Mucosa of descending colon (tissue), 3 donors: ENCODE measurements at regions not wholly inside any gene's neighbourhood (a gene's known extent, or its start where the extent isn't known, plus 50 kb on each side); places are given as distances from the start of the nearest gene placed in this dataset.
"Not testable (repeated sequence)": the region's sequence is repeated elsewhere in the genome, so short reads cannot be mapped to it uniquely, and the experiment has no call there.

Experiments
- ATAC-seq: fragments of 200-7000 bp; cut with Tn5 transposase; one replicate; pipeline ENCODE4 v1.9.1; 2020; ENCODE audit warnings: mild to moderate bottlenecking, moderate library complexity
- DNase-seq, 3 donors: peaks; one replicate each; pipeline ENCODE4 v3.0.0-alpha.2; 2020
- H3K36me3 ChIP-seq: fragments of 200-600 bp; one replicate; pipeline ENCODE4 v1.8.0; 2021; ENCODE audit warnings: low read depth, mild to moderate bottlenecking
- H3K4me1 ChIP-seq: fragments of 200-600 bp; one replicate; pipeline ENCODE4 v1.8.0; 2021; ENCODE audit warnings: low read depth, mild to moderate bottlenecking
- H3K4me3 ChIP-seq: fragments of 200-600 bp; one replicate; pipeline ENCODE4 v1.8.0; 2021; ENCODE audit warnings: mild to moderate bottlenecking
- H3K9me3 ChIP-seq: fragments of 200-600 bp; one replicate; pipeline ENCODE4 v1.8.0; 2021; ENCODE audit warnings: mild to moderate bottlenecking
- intact Hi-C, 2 donors: fragments of 100-400 bp; cut with DNase I in 1 of 2; cut with micrococcal nuclease in 1 of 2; formaldehyde crosslinking; loops; one replicate each; pipeline versions ENCODE4 v1.11.0 to v1.11.1; 2022; cut with DNase I, micrococcal nuclease
- TF ChIP-seq, protein P1 (sequence below): fragments of 200-600 bp; IDR thresholded peaks from one replicate; pipeline ENCODE4 v1.8.0; 2022; ENCODE audit warnings: antibody characterized with exemption, mild to moderate bottlenecking
- donor health status: DM: no; HTN: no; CAD: no; lungs with moderate emphysema.
- donor health status: DM: no; HTN: no; CAD: no.
- donor health status: DM: no; HTN: yes; CAD: no.

DNA sequence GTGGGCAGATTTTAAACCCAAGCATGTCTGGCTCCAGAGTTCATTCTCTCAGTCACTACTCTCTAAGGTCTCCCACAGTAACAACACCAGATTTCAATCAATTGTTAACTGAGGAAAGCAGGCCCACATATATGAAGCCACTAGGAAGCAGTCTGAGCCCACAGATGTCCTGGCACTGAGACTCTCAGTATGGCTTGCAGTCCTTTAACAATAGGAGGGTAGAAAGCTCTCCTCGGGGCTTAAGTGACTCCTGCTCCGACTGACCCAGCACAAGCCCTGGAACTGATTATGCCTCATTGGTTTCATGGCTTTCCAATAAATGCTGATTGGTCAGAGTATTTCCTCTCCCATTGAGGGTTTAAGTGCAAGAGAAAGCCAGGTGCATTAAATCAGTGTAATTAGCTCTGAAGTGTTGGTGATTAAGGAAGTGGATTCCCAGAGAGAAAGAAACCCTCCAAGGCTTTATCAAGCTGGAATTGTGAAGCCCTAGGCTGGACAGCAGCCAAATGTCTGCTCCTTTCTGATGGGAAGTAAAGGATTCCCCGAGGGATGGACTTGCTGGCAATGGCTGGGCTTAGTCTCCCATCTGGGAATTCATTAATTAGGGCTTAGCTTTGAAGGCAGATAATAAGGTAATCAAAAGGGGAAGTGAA lies 76.6 kb upstream of the PROKR2 start:
- intact Hi-C loops = no loop called here
- no peak overlapping the region for H3K4me3 ChIP-seq
- H3K9me3 ChIP-seq = no peaks in the 10 kb centered on the region
- TF ChIP-seq, protein P1, sequence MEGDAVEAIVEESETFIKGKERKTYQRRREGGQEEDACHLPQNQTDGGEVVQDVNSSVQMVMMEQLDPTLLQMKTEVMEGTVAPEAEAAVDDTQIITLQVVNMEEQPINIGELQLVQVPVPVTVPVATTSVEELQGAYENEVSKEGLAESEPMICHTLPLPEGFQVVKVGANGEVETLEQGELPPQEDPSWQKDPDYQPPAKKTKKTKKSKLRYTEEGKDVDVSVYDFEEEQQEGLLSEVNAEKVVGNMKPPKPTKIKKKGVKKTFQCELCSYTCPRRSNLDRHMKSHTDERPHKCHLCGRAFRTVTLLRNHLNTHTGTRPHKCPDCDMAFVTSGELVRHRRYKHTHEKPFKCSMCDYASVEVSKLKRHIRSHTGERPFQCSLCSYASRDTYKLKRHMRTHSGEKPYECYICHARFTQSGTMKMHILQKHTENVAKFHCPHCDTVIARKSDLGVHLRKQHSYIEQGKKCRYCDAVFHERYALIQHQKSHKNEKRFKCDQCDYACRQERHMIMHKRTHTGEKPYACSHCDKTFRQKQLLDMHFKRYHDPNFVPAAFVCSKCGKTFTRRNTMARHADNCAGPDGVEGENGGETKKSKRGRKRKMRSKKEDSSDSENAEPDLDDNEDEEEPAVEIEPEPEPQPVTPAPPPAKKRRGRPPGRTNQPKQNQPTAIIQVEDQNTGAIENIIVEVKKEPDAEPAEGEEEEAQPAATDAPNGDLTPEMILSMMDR = no peak
- DNase-seq (no peak), ATAC-seq (no peak)
- no peaks in the 10 kb centered on the region for H3K36me3 ChIP-seq
- H3K4me1 ChIP-seq = no peaks in the 10 kb centered on the region

DNA sequence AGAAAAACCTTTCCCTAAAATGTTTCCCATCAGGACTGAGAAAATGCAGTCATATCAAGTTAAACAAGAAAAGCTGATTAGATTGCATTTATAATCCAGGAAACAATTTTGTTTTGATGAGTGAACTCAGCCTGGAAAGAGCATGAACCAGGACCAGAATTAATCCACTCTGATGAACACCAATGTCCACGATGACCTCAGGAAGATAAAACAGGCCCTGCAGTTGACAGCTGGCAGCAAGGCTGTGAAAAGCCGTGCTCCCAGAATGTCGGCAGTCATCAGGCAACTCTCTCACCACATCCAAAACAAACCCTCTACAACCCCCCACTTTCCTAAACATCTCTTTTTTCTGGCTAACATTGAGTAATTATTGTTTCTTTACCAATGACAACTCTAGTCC lies 74.0 kb upstream of the PROKR2 start:
- Histone ChIP-seq H3K36me3 (no peaks in the 10 kb centered on the region), H3K9me3 (no peaks in the 10 kb centered on the region), H3K4me1 (no peaks in the 10 kb centered on the region), H3K4me3 (no peak overlapping the region)
- TF ChIP-seq, protein P1 = no peak
- no peak for DNase-seq
- intact Hi-C loops = no loop called here
- no peak for ATAC-seq

DNA sequence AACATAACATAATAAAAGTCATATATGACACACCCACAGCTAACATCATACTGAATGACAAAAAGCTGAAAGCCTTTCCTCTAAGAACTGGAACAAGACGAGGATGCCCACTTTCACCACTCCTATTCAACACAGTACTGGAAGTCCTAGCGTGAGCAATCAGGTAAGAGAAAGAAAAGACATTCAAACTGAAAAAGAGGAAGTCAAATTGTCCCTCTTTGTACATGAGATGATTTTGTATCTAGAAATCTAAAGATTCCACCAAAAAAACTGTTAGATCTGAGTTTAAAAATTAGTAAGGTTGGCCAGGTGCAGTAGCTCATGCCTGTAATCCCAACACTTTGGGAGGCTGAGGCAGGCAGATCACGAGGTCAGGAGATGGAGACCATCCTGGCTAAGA lies 70.1 kb upstream of the PROKR2 start:
- H3K4me1 ChIP-seq, H3K4me3 ChIP-seq, H3K9me3 ChIP-seq, H3K36me3 ChIP-seq, ATAC-seq, intact Hi-C loops, DNase-seq: not testable (repeated sequence)

DNA sequence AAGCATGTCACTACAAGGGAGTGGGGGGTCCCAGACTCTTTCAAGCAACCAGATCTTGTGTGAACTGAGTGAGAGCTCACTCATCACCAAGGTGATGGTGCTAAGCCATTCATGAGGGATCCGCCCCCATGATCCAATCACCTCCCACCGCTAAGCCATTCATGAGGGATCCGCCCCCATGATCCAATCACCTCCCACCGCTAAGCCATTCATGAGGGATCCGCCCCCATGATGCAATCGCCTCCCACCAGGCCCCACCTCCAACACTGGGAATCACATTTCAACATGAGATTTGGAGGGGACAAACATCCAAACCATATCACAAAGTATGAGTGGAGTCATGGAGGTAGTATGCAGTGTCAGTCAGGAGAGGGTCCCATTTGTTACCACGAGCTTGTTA lies 64.8 kb upstream of the PROKR2 start:
- H3K4me3 ChIP-seq, ATAC-seq: not testable (repeated sequence)

DNA sequence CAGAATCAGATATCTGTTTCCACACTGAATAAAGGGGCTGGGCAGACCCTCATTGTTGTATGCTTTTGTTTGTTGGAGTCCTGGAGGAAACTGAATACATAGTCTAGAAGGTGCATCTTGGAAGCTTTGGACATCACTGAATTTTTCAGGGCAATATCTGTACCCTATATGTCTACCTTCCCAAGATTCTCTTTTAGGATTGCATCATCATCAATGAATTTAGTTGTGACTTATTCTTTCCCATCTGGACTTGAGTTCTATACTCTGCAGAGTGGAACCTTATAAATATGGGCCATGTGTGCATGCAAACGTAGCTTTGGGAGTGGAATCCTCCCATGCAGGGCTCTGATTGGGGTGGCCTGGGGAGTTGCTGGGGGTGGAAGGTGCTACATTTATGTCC lies 60.7 kb upstream of the PROKR2 start:
- no peak overlapping the region for H3K4me3 ChIP-seq
- H3K4me1 ChIP-seq = no peaks in the 10 kb centered on the region
- DNase-seq (no peak), ATAC-seq (no peak)
- TF ChIP-seq, protein P1 = no peak
- no peaks in the 10 kb centered on the region for H3K9me3 ChIP-seq
- intact Hi-C loops = no loop called here
- no peaks in the 10 kb centered on the region for H3K36me3 ChIP-seq

More for the DNA sequence above, 64.8 kb upstream of the PROKR2 start:
- H3K36me3 ChIP-seq, H3K4me1 ChIP-seq, H3K9me3 ChIP-seq, intact Hi-C loops, DNase-seq: not testable (repeated sequence)

DNA sequence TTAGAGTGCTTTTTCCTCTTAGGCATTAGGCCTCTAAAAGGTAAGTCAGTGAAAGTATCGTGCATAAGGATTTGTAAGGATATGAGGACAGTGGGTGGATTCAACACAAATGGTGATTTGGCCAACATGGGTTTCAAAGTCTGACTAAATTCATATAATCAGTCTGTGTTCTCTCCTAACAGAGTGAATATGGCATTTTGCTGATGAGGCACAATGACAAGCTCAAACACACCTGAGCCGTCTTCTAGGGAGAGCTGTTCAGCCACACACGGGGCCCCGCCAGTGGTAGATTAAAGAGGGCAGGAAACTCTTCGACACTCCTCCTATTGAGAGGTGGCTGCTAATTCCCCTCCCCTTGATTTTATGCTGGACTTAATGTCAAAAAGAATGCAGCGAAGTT lies 59.5 kb upstream of the PROKR2 start:
- Histone ChIP-seq H3K4me3 (no peak overlapping the region), H3K4me1 (no peaks in the 10 kb centered on the region), H3K36me3 (no peaks in the 10 kb centered on the region), H3K9me3 (no peaks in the 10 kb centered on the region)
- ATAC-seq = no peak
- no peak for DNase-seq
- TF ChIP-seq, protein P1 = no peak
- intact Hi-C loops = no loop called here

DNA sequence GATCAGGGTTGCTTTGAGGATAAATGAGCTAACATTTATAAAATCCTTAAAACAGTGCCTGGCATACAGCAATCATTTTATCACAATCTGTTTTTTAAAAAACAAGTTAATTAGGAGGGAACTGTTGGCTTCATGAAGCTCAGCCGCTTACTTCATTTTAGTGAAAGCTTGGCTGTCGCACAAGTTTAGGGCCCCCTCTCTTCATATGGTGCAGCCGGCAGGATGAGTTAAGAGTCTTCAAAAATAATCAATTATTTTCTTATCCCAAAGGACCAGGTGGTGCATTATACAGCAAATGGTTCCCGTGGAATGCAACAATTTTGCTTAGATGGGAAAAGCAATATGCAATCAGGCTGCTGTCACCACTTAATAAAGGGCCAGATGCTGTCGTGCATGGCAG lies 57.4 kb upstream of the PROKR2 start:
- no peak for ATAC-seq
- intact Hi-C loops = no loop called here

More for the DNA sequence above, 57.4 kb upstream of the PROKR2 start:
- H3K9me3 ChIP-seq = no peaks in the 10 kb centered on the region
- no peak overlapping the region for H3K4me3 ChIP-seq
- no peak for DNase-seq
- no peaks in the 10 kb centered on the region for H3K4me1 ChIP-seq
- no peaks in the 10 kb centered on the region for H3K36me3 ChIP-seq
- TF ChIP-seq, protein P1 = no peak
